ENCODE measurements at regions not wholly inside any gene's neighbourhood (a gene's known extent, or its start where the extent isn't known, plus 50 kb on each side); places are given as distances from the start of the nearest gene placed in this dataset.

GRCh38 chr16:64292953-64293352, 828.9 kb downstream of the CDH11 start:
- Histone ChIP-seq H3K4me3 (no peak overlapping the region), H3K9ac (ENCODE audit: control insufficient read depth, insufficient read depth, low read length) (no peak overlapping the region), H3K27ac (ENCODE audit: control insufficient read depth, insufficient read depth) (no peak overlapping the region), H3K36me3 (ENCODE audit: control insufficient read depth in 2 of 2, insufficient read depth in 2 of 2, low read length in 1 of 2) (no peaks in the 10 kb centered on the region), H3K79me2 (ENCODE audit: control insufficient read depth, insufficient read depth, low read length) (no peaks in the 10 kb centered on the region), H2AFZ (ENCODE audit: control insufficient read depth, low read depth, low read length) (no peak overlapping the region), H3K9me3 (replicated peaks; ENCODE audit: control insufficient read depth, insufficient read depth, low read length) (no peaks in the 10 kb centered on the region), H3K27me3 (replicated peaks in 1 of 2; ENCODE audit: control insufficient read depth in 2 of 2, insufficient read depth in 2 of 2, low read length in 1 of 2) (no peaks in the 10 kb centered on the region), H3K4me1 (ENCODE audit: control insufficient read depth, insufficient read depth, low read length) (no peaks in the 10 kb centered on the region), H4K20me1 (ENCODE audit: control insufficient read depth, insufficient read depth) (no peaks in the 10 kb centered on the region), H3K4me2 (ENCODE audit: control insufficient read depth, insufficient read depth) (no peak overlapping the region)
- FAIRE-seq (no peak), DNase-seq (ENCODE audit: low read depth, low spot score) (no peak), ATAC-seq (no peak)
- in situ Hi-C loops (cut with MboI) (no loop called here), intact Hi-C loops (cut with micrococcal nuclease; ENCODE audit: unreplicated experiment) (no loop called here)
- TF ChIP-seq CEBPB (IDR thresholded peaks at IDR 0.05; ENCODE audit: borderline replicate concordance in 1 of 2, low read depth in 2 of 2, low read length in 2 of 2) (no peak), FOXK2 (IDR thresholded peaks at IDR 0.05) (no peak), MAX (IDR thresholded peaks at IDR 0.05; ENCODE audit: low read depth, low read length) (no peak), BHLHE40 (IDR thresholded peaks at IDR 0.05; ENCODE audit: borderline replicate concordance in 1 of 2, low read depth in 2 of 2, low read length in 1 of 2) (no peak)
- TF ChIP-seq, protein P1, sequence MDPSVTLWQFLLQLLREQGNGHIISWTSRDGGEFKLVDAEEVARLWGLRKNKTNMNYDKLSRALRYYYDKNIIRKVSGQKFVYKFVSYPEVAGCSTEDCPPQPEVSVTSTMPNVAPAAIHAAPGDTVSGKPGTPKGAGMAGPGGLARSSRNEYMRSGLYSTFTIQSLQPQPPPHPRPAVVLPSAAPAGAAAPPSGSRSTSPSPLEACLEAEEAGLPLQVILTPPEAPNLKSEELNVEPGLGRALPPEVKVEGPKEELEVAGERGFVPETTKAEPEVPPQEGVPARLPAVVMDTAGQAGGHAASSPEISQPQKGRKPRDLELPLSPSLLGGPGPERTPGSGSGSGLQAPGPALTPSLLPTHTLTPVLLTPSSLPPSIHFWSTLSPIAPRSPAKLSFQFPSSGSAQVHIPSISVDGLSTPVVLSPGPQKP (IDR thresholded peaks at IDR 0.05; ENCODE audit: low read depth, low read length) = no peak
- POLR2A ChIA-PET = no interaction called here
- no TSS peak for BruUV-seq (replicated peaks)
- 2% methylated on average over 4 of the region's 4 CpGs for WGBS (ENCODE audit: insufficient coverage, insufficient replicate concordance, low lambda C conversion rate, missing lambda C conversion rate)
- SMC1A ChIA-PET (ENCODE audit: uncharacterized antibody, unreplicated experiment) = no interaction called here
- CTCF ChIA-PET = interaction anchor here (1.2 kb wide), 1 partner anchor 9 kb away, joined by 3 read pairs; no protein-coding TSS in a partner anchor
- RAD21 ChIA-PET (ENCODE audit: unreplicated experiment) = no interaction called here

DNA sequence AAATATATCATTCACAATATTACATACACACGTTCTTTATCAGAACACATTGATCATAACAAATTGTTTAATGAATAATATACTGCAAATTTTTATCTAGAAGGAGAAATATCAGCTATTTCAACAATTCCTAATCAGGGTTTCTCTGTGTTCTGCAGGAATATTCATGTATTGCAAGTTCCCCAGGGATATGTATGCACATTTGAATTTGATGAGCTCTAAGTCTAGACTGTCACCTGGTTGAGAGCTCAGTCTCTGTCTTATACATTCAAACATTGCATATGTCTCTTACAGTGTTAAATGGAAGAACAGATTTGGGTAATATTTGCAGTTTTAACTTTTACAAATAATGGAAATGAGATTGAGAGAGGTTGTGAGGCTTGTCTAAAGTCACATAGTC, 829.7 kb downstream of the CDH11 start:
- FAIRE-seq = no peak
- Histone ChIP-seq H3K4me3 (no peak overlapping the region), H3K79me2 (ENCODE audit: control insufficient read depth, insufficient read depth, low read length) (no peaks in the 10 kb centered on the region), H3K27me3 (replicated peaks in 1 of 2; ENCODE audit: control insufficient read depth in 2 of 2, insufficient read depth in 2 of 2, low read length in 1 of 2) (no peaks in the 10 kb centered on the region), H3K36me3 (ENCODE audit: control insufficient read depth in 2 of 2, insufficient read depth in 2 of 2, low read length in 1 of 2) (no peaks in the 10 kb centered on the region), H4K20me1 (ENCODE audit: control insufficient read depth, insufficient read depth) (no peaks in the 10 kb centered on the region), H3K9ac (ENCODE audit: control insufficient read depth, insufficient read depth, low read length) (no peak overlapping the region), H3K4me1 (ENCODE audit: control insufficient read depth, insufficient read depth, low read length) (no peaks in the 10 kb centered on the region), H3K27ac (ENCODE audit: control insufficient read depth, insufficient read depth) (no peak overlapping the region), H3K4me2 (ENCODE audit: control insufficient read depth, insufficient read depth) (no peak overlapping the region), H2AFZ (ENCODE audit: control insufficient read depth, low read depth, low read length) (no peak overlapping the region), H3K9me3 (replicated peaks; ENCODE audit: control insufficient read depth, insufficient read depth, low read length) (no peaks in the 10 kb centered on the region)
- no peak for ATAC-seq
- DNase-seq (ENCODE audit: low read depth, low spot score) = no peak
- POLR2A ChIA-PET = no interaction called here
- in situ Hi-C loops (cut with MboI) (no loop called here), intact Hi-C loops (cut with micrococcal nuclease; ENCODE audit: unreplicated experiment) (no loop called here)
- no peak for TF ChIP-seq USF2 (IDR thresholded peaks at IDR 0.05; ENCODE audit: borderline replicate concordance, low read depth, low read length)
- TF ChIP-seq ZBTB33 (IDR thresholded peaks at IDR 0.05) = no peak
- RAD21 ChIA-PET (ENCODE audit: unreplicated experiment) = no interaction called here
- WGBS (ENCODE audit: insufficient coverage, insufficient replicate concordance, low lambda C conversion rate, missing lambda C conversion rate) = 10% methylated on average over 1 of the region's 1 CpG
- CTCF ChIA-PET = interaction anchor here (1.2 kb wide), 1 partner anchor 10 kb away, joined by 3 read pairs; no protein-coding TSS in a partner anchor
- SMC1A ChIA-PET (ENCODE audit: uncharacterized antibody, unreplicated experiment) = interaction anchor here (1.3 kb wide), 1 partner anchor 12 kb away, joined by 4 read pairs; no protein-coding TSS in a partner anchor
- BruUV-seq (replicated peaks) = no TSS peak
